ENCODE measurements at regions not wholly inside any gene's neighbourhood (a gene's known extent, or its start where the extent isn't known, plus 50 kb on each side); places are given as distances from the start of the nearest gene placed in this dataset.

GRCh38 chr11:38392176-38392575 is 1794.1 kb upstream of the RAG2 start:
- H4K20me1 ChIP-seq (ENCODE audit: insufficient read depth) = no peaks in the 10 kb centered on the region
- H3K4me2 ChIP-seq (ENCODE audit: low read length) = no peak overlapping the region
- no peaks in the 10 kb centered on the region for H3K27me3 ChIP-seq (ENCODE audit: insufficient read depth, low read depth, low read length)
- H3K9me2 ChIP-seq (ENCODE audit: insufficient read depth, low read length) = no peaks in the 10 kb centered on the region
- no peak overlapping the region for H3K4me3 ChIP-seq (ENCODE audit: low read length)
- no peaks in the 10 kb centered on the region for H3F3A ChIP-seq (ENCODE audit: insufficient read depth, low read length, poor library complexity, severe bottlenecking)
- no peak overlapping the region for H3K9ac ChIP-seq (ENCODE audit: low read length)
- no peak overlapping the region for H2AFZ ChIP-seq (ENCODE audit: low read depth, low read length)
- no peaks in the 10 kb centered on the region for H3K79me2 ChIP-seq (replicated peaks; ENCODE audit: insufficient read depth, low read length)
- no peaks in the 10 kb centered on the region for H3K9me3 ChIP-seq (ENCODE audit: low read length)
- no peak for TF ChIP-seq CTCF (IDR thresholded peaks at IDR 0.05; ENCODE audit: poor library complexity, severe bottlenecking)
- TF ChIP-seq EZH2 (IDR thresholded peaks at IDR 0.05; ENCODE audit: borderline replicate concordance, insufficient read depth, low read length, poor library complexity, severe bottlenecking) = no peak
- TF ChIP-seq SMC3 (conservative IDR thresholded peaks at IDR 0.05; ENCODE audit: poor library complexity) = no peak
- TF ChIP-seq TAF1 (IDR thresholded peaks at IDR 0.05; ENCODE audit: low read depth) = no peak
- TF ChIP-seq EP300 (conservative IDR thresholded peaks at IDR 0.05; ENCODE audit: poor library complexity, severe bottlenecking) = no peak
- no peak for TF ChIP-seq RAD21 (conservative IDR thresholded peaks at IDR 0.05)
- TF ChIP-seq POLR2AphosphoS5 (IDR thresholded peaks at IDR 0.05) = no peak
- no peak for TF ChIP-seq MXI1 (conservative IDR thresholded peaks at IDR 0.05; ENCODE audit: poor library complexity, severe bottlenecking)
- TF ChIP-seq, protein P1, sequence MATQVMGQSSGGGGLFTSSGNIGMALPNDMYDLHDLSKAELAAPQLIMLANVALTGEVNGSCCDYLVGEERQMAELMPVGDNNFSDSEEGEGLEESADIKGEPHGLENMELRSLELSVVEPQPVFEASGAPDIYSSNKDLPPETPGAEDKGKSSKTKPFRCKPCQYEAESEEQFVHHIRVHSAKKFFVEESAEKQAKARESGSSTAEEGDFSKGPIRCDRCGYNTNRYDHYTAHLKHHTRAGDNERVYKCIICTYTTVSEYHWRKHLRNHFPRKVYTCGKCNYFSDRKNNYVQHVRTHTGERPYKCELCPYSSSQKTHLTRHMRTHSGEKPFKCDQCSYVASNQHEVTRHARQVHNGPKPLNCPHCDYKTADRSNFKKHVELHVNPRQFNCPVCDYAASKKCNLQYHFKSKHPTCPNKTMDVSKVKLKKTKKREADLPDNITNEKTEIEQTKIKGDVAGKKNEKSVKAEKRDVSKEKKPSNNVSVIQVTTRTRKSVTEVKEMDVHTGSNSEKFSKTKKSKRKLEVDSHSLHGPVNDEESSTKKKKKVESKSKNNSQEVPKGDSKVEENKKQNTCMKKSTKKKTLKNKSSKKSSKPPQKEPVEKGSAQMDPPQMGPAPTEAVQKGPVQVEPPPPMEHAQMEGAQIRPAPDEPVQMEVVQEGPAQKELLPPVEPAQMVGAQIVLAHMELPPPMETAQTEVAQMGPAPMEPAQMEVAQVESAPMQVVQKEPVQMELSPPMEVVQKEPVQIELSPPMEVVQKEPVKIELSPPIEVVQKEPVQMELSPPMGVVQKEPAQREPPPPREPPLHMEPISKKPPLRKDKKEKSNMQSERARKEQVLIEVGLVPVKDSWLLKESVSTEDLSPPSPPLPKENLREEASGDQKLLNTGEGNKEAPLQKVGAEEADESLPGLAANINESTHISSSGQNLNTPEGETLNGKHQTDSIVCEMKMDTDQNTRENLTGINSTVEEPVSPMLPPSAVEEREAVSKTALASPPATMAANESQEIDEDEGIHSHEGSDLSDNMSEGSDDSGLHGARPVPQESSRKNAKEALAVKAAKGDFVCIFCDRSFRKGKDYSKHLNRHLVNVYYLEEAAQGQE (IDR thresholded peaks at IDR 0.05; ENCODE audit: borderline replicate concordance) = no peak
- no peaks in the 10 kb centered on the region for H3K36me3 ChIP-seq (ENCODE audit: insufficient read depth, low read length)
- H3K27ac ChIP-seq (ENCODE audit: low read length) = no peak overlapping the region

DNA sequence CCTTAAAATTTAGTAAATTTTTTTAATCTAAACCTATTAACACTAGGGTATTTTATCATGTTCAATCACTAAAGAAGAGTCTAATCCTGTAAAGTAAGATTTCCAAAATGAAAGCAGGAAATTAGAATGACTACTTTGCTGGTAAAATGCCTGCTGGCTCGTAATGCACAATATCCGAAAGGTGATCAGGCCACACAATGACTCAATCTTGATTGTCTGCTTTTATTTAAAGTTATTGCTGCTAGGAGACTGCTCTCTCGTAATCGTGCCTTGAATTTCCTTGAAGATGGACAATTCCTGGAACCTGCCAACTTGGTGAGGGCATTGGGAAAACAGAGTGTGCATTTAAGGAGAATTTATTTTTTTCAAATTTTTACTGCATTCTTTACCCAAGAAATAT is 1786.5 kb upstream of the RAG2 start:
- H3F3A ChIP-seq (ENCODE audit: insufficient read depth, low read length, poor library complexity, severe bottlenecking) = no peaks in the 10 kb centered on the region
- no peaks in the 10 kb centered on the region for H4K20me1 ChIP-seq (ENCODE audit: insufficient read depth)
- H3K4me2 ChIP-seq (ENCODE audit: low read length) = no peak overlapping the region
- TF ChIP-seq, protein P1 (IDR thresholded peaks at IDR 0.05; ENCODE audit: borderline replicate concordance) = no peak
- TF ChIP-seq EZH2 (IDR thresholded peaks at IDR 0.05; ENCODE audit: borderline replicate concordance, insufficient read depth, low read length, poor library complexity, severe bottlenecking) (no peak), EP300 (conservative IDR thresholded peaks at IDR 0.05; ENCODE audit: poor library complexity, severe bottlenecking) (no peak), MXI1 (conservative IDR thresholded peaks at IDR 0.05; ENCODE audit: poor library complexity, severe bottlenecking) (no peak), POLR2AphosphoS5 (IDR thresholded peaks at IDR 0.05) (no peak), SMC3 (conservative IDR thresholded peaks at IDR 0.05; ENCODE audit: poor library complexity) (no peak), RAD21 (conservative IDR thresholded peaks at IDR 0.05) (no peak), TAF1 (IDR thresholded peaks at IDR 0.05; ENCODE audit: low read depth) (no peak), CTCF (IDR thresholded peaks at IDR 0.05; ENCODE audit: poor library complexity, severe bottlenecking) (no peak)
- H3K4me3 ChIP-seq (ENCODE audit: low read length) = no peak overlapping the region
- H3K9me3 ChIP-seq (ENCODE audit: low read length) = no peaks in the 10 kb centered on the region
- H2AFZ ChIP-seq (ENCODE audit: low read depth, low read length) = no peak overlapping the region
- H3K27me3 ChIP-seq (ENCODE audit: insufficient read depth, low read depth, low read length) = no peaks in the 10 kb centered on the region
- H3K9ac ChIP-seq (ENCODE audit: low read length) = no peak overlapping the region
- H3K9me2 ChIP-seq (ENCODE audit: insufficient read depth, low read length) = no peaks in the 10 kb centered on the region
- no peaks in the 10 kb centered on the region for H3K79me2 ChIP-seq (replicated peaks; ENCODE audit: insufficient read depth, low read length)
- H3K36me3 ChIP-seq (ENCODE audit: insufficient read depth, low read length) = no peaks in the 10 kb centered on the region
- no peak overlapping the region for H3K27ac ChIP-seq (ENCODE audit: low read length)
